ENCODE measurements at regions not wholly inside any gene's neighbourhood (a gene's known extent, or its start where the extent isn't known, plus 50 kb on each side); places are given as distances from the start of the nearest gene placed in this dataset.

DNA sequence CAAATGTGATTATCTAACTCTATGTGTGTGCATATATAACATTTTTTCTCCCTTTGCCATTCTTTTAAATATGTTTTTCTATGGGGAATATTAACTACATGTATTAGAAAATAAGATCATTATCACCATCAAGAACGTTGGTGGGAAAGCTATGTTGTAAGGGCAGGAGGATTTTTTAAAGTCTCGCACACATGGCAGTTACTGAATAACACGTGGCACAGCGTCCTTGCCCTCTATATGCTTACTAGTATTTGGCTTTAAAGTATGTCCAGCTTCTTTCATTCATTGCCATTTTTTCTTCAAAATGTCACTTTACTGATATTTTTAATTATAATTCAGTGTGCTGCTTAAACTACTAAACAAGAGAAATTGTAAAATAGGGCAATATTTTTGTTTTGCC lies 944.3 kb downstream of the SOCS6 start:
- CTCF ChIA-PET: no interaction called here
- Histone ChIP-seq H3K9ac (ENCODE audit: low read length) (no peak overlapping the region), H3K4me1 (ENCODE audit: control insufficient read depth in 1 of 2, insufficient read depth in 2 of 2, low read length in 2 of 2) (no peaks in the 10 kb centered on the region), H3K27me3 (ENCODE audit: insufficient read depth, low read length) (no peaks in the 10 kb centered on the region), H3K79me2 (ENCODE audit: insufficient read depth, low read length) (no peaks in the 10 kb centered on the region), H3K27ac (ENCODE audit: low read depth, low read length) (no peak overlapping the region), H4K20me1 (ENCODE audit: insufficient read depth) (no peaks in the 10 kb centered on the region), H3K4me2 (ENCODE audit: low read length) (no peak overlapping the region), H3K4me3 (replicated peaks in 1 of 2; ENCODE audit: low read depth in 1 of 2, low read length in 2 of 2) (no peak overlapping the region), H3K36me3 (ENCODE audit: control insufficient read depth in 1 of 2, insufficient read depth in 2 of 2, low read length in 2 of 2) (no peaks in the 10 kb centered on the region), H3K9me3 (ENCODE audit: control insufficient read depth in 1 of 2, insufficient read depth in 1 of 2, low read depth in 1 of 2, low read length in 2 of 2) (peaks cover 7 to 17% of the 10 kb centered on the region in 2 experiments; a peak in 3 of 4 replicates), H3K9me2 (ENCODE audit: insufficient read depth) (no peaks in the 10 kb centered on the region), H2AFZ (ENCODE audit: low read depth, low read length, poor library complexity, severe bottlenecking) (no peak overlapping the region)
- intact Hi-C loops (cut with micrococcal nuclease): no loop called here
- RAD21 ChIA-PET (ENCODE audit: low non-redundant PET in 1 of 2, low total read pairs in 2 of 2, uncharacterized antibody in 2 of 2, unreplicated experiment in 2 of 2): no interaction called here
- no peak for ATAC-seq
- POLR2A ChIA-PET: no interaction called here
- TF ChIP-seq MAX (IDR thresholded peaks at IDR 0.05) (no peak), ELF1 (IDR thresholded peaks at IDR 0.05; ENCODE audit: borderline replicate concordance, low read depth) (no peak), JUND (IDR thresholded peaks at IDR 0.05) (no peak), SIN3A (IDR thresholded peaks at IDR 0.05; ENCODE audit: low read depth) (no peak), TCF7L2 (IDR thresholded peaks at IDR 0.05; ENCODE audit: borderline replicate concordance, extremely low read depth, insufficient read depth, insufficient read length) (no peak), EZH2phosphoT487 (IDR thresholded peaks at IDR 0.05; ENCODE audit: borderline replicate concordance) (no peak), ATF3 (IDR thresholded peaks at IDR 0.05) (no peak), ZNF274 (IDR thresholded peaks at IDR 0.05; ENCODE audit: low read depth, low read length) (no peak), EZH2 (IDR thresholded peaks at IDR 0.05) (no peak), POLR2AphosphoS5 (IDR thresholded peaks at IDR 0.05; ENCODE audit: low read depth, low read length) (no peak), EGR1 (IDR thresholded peaks at IDR 0.05; ENCODE audit: low read depth) (no peak), SRF (IDR thresholded peaks at IDR 0.05; ENCODE audit: low read depth) (no peak), YY1 (IDR thresholded peaks at IDR 0.05; ENCODE audit: extremely low read depth, insufficient replicate concordance, low read depth, low read length) (no peak), CEBPB (IDR thresholded peaks at IDR 0.05; ENCODE audit: low read depth) (no peak), POLR2A (IDR thresholded peaks at IDR 0.05; ENCODE audit: borderline replicate concordance, extremely low read depth, insufficient read depth, insufficient read length) (no peak), ZFX (IDR thresholded peaks at IDR 0.05) (no peak), RAD21 (IDR thresholded peaks at IDR 0.05; ENCODE audit: low read depth) (no peak)
- TF ChIP-seq, protein P1, sequence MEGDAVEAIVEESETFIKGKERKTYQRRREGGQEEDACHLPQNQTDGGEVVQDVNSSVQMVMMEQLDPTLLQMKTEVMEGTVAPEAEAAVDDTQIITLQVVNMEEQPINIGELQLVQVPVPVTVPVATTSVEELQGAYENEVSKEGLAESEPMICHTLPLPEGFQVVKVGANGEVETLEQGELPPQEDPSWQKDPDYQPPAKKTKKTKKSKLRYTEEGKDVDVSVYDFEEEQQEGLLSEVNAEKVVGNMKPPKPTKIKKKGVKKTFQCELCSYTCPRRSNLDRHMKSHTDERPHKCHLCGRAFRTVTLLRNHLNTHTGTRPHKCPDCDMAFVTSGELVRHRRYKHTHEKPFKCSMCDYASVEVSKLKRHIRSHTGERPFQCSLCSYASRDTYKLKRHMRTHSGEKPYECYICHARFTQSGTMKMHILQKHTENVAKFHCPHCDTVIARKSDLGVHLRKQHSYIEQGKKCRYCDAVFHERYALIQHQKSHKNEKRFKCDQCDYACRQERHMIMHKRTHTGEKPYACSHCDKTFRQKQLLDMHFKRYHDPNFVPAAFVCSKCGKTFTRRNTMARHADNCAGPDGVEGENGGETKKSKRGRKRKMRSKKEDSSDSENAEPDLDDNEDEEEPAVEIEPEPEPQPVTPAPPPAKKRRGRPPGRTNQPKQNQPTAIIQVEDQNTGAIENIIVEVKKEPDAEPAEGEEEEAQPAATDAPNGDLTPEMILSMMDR (IDR thresholded peaks at IDR 0.05 in 2 of 3, conservative IDR thresholded peaks at IDR 0.05 in 1 of 3; ENCODE audit: borderline replicate concordance in 1 of 3, insufficient read depth in 1 of 3, low read depth in 2 of 3, low read length in 2 of 3): no peak
- TF ChIP-seq, protein P2, sequence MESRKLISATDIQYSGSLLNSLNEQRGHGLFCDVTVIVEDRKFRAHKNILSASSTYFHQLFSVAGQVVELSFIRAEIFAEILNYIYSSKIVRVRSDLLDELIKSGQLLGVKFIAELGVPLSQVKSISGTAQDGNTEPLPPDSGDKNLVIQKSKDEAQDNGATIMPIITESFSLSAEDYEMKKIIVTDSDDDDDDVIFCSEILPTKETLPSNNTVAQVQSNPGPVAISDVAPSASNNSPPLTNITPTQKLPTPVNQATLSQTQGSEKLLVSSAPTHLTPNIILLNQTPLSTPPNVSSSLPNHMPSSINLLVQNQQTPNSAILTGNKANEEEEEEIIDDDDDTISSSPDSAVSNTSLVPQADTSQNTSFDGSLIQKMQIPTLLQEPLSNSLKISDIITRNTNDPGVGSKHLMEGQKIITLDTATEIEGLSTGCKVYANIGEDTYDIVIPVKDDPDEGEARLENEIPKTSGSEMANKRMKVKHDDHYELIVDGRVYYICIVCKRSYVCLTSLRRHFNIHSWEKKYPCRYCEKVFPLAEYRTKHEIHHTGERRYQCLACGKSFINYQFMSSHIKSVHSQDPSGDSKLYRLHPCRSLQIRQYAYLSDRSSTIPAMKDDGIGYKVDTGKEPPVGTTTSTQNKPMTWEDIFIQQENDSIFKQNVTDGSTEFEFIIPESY (IDR thresholded peaks at IDR 0.05; ENCODE audit: extremely low read depth, insufficient replicate concordance, low read length): no peak
- BruUV-seq (replicated peaks): no TSS peak
- DNase-seq (ENCODE audit: low read depth, low spot score): no peak

All from HCT116 (cell line).